Endothelial cell (in vitro differentiated cells): ENCODE measurements at regions not wholly inside any gene's neighbourhood (a gene's known extent, or its start where the extent isn't known, plus 50 kb on each side); places are given as distances from the start of the nearest gene placed in this dataset.

Source experiments
- DNase-seq: peaks from one replicate; pipeline ENCODE4 v3.0.0; 2021; ENCODE audit warnings: low spot score
- H3K27ac Mint-ChIP-seq: one replicate; pipeline ENCODE4 v1.8.0; 2021; ENCODE audit warnings: mixed read lengths, inconsistent platforms; ENCODE audit not compliant: unreplicated experiment
- H3K27me3 Mint-ChIP-seq: one replicate; pipeline ENCODE4 v1.8.0; 2021; ENCODE audit warnings: mild to moderate bottlenecking, moderate library complexity, mixed read lengths, inconsistent platforms; ENCODE audit not compliant: unreplicated experiment
- H3K36me3 Mint-ChIP-seq: one replicate; pipeline ENCODE4 v1.8.0; 2021; ENCODE audit warnings: mild to moderate bottlenecking, low read depth, mixed read lengths, inconsistent platforms; ENCODE audit not compliant: unreplicated experiment
- H3K4me1 Mint-ChIP-seq: one replicate; pipeline ENCODE4 v1.8.0; 2021; ENCODE audit warnings: mild to moderate bottlenecking, mixed read lengths, inconsistent platforms; ENCODE audit not compliant: unreplicated experiment
- H3K4me3 Mint-ChIP-seq: one replicate; pipeline ENCODE4 v1.8.0; 2021; ENCODE audit warnings: mild to moderate bottlenecking, mixed read lengths, inconsistent platforms; ENCODE audit not compliant: unreplicated experiment
- H3K9me3 Mint-ChIP-seq: one replicate; pipeline ENCODE4 v1.8.0; 2021; ENCODE audit warnings: mixed read lengths, inconsistent platforms; ENCODE audit not compliant: unreplicated experiment
- TF ChIP-seq, protein P1 (sequence below): fragments of 200-600 bp; sonication (generic); IDR thresholded peaks from one replicate; pipeline ENCODE4 v1.5.0; 2021; ENCODE audit warnings: antibody characterized with exemption; ENCODE audit not compliant: unreplicated experiment

DNA sequence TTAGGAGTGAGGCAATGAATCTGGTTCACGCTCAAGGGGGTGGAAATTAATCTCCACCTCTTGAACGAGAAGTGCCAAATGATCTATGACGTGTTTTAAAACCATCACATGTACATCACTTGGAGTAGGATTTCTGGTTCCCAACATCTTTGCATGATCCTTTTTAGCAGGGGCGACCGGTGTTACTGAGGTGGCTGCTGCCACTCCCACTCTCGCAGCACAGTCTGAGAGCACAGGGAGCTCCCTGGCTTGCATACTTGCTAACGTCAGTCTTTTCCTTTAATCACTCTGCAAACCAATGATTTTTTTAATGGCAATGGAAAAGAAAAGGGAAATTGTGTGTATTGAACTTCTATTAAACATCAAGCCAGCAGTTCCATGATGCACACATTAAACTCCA is 624.4 kb downstream of the IRX1 start:
- Mint-ChIP-seq H3K27me3 (peaks cover 1% of the 10 kb centered on the region), H3K9me3 (no peaks in the 10 kb centered on the region), H3K4me3 (no peak overlapping the region), H3K27ac (no peak overlapping the region), H3K36me3 (no peaks in the 10 kb centered on the region), H3K4me1 (no peaks in the 10 kb centered on the region)
- no peak for DNase-seq
- TF ChIP-seq, protein P1, sequence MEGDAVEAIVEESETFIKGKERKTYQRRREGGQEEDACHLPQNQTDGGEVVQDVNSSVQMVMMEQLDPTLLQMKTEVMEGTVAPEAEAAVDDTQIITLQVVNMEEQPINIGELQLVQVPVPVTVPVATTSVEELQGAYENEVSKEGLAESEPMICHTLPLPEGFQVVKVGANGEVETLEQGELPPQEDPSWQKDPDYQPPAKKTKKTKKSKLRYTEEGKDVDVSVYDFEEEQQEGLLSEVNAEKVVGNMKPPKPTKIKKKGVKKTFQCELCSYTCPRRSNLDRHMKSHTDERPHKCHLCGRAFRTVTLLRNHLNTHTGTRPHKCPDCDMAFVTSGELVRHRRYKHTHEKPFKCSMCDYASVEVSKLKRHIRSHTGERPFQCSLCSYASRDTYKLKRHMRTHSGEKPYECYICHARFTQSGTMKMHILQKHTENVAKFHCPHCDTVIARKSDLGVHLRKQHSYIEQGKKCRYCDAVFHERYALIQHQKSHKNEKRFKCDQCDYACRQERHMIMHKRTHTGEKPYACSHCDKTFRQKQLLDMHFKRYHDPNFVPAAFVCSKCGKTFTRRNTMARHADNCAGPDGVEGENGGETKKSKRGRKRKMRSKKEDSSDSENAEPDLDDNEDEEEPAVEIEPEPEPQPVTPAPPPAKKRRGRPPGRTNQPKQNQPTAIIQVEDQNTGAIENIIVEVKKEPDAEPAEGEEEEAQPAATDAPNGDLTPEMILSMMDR = no peak

DNA sequence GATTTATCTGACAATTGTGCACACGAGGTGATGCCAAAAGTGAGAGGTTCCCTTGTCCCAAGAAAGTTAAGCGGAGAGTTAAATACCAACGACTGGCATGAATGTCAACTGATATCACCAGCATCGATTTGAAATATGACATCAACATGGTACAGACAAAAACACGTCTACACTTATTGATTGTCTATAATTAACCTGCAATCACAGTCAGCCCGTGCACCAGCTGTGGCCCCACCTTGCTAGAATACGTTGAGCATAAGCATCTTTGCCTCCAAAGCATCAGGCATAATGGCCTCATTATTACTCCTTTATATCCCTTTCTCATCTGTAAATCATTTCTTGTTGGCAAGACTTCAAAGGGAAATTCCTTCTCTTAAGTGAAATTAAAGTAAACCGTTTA is 625.4 kb downstream of the IRX1 start:
- no peak for DNase-seq
- TF ChIP-seq, protein P1 = no peak
- no peaks in the 10 kb centered on the region for H3K36me3 Mint-ChIP-seq
- no peaks in the 10 kb centered on the region for H3K4me1 Mint-ChIP-seq
- H3K27ac Mint-ChIP-seq = no peak overlapping the region
- no peak overlapping the region for H3K4me3 Mint-ChIP-seq
- no peaks in the 10 kb centered on the region for H3K9me3 Mint-ChIP-seq
- peaks cover 1% of the 10 kb centered on the region for H3K27me3 Mint-ChIP-seq

DNA sequence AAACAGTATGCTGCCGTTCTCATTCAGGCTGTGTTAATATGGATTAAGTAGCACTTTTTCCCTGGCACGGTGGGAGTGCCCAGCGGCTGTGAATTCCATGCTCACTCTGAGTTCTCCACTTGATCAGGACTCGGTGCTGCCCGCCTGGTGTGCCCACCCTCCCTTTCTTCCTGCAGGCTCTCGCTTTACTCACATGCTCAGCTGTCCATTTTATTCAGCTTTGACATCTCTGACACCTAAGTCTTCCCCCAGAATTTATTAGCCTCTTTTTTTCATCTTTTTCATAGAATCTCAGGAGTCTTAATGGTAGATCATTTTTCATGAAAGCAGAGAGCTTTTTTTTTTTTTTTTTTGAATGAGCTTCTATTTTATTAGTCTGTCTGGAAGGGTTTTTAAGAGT is 626.5 kb downstream of the IRX1 start:
- DNase-seq = no peak
- H3K36me3 Mint-ChIP-seq = no peaks in the 10 kb centered on the region
- no peak overlapping the region for H3K27ac Mint-ChIP-seq
- TF ChIP-seq, protein P1 = no peak
- no peaks in the 10 kb centered on the region for H3K9me3 Mint-ChIP-seq
- no peaks in the 10 kb centered on the region for H3K4me1 Mint-ChIP-seq
- H3K4me3 Mint-ChIP-seq = no peak overlapping the region
- peaks cover 1% of the 10 kb centered on the region for H3K27me3 Mint-ChIP-seq

DNA sequence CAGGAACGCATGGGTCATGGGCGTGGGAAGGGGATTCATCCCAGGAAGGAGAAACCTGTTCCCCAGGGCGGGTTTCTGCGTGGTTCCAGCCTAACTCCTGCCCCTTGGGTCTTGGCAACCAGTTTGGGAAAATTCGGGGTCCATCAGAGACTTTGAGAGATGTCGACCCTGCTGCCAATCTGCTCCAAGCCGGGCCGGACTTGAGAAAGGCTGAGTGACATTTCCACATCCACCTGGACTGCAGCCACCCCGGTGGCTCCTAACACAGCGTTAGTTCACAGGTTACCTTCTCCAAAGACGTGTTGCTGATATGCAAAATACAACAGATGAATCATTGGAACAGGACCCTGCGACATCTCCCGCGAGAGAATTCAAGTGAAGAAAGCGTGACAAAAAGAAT is 627.2 kb downstream of the IRX1 start:
- no peak overlapping the region for H3K27ac Mint-ChIP-seq
- no peak for DNase-seq
- H3K9me3 Mint-ChIP-seq = no peaks in the 10 kb centered on the region
- no peak overlapping the region for H3K4me3 Mint-ChIP-seq
- TF ChIP-seq, protein P1 = no peak
- H3K4me1 Mint-ChIP-seq = no peaks in the 10 kb centered on the region
- H3K27me3 Mint-ChIP-seq = peaks cover 1% of the 10 kb centered on the region
- H3K36me3 Mint-ChIP-seq = no peaks in the 10 kb centered on the region

DNA sequence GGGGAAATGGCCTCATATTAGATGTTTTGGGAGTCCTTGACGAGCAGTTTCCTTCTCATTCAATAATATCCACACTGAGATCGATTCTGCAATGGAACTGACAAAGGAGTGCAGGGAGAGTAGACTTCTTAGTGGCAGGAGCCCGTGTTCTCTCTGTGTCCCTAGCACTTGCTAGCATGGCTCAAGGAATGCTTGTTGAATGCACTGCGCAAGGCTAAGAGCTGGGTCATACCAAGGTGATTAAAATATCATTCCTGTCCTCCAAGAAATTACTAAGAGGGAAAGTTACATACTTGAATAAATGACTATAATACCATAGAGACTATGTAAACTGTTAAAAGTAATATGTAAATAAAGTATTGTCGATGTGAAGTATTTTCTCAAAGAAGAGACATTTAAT is 630.1 kb downstream of the IRX1 start:
- TF ChIP-seq, protein P1 = no peak
- Mint-ChIP-seq H3K27me3 (peaks cover 1% of the 10 kb centered on the region), H3K4me3 (no peak overlapping the region), H3K27ac (no peak overlapping the region), H3K36me3 (no peaks in the 10 kb centered on the region), H3K9me3 (no peaks in the 10 kb centered on the region), H3K4me1 (no peaks in the 10 kb centered on the region)
- DNase-seq = no peak
